ENCODE measurements at regions not wholly inside any gene's neighbourhood (a gene's known extent, or its start where the extent isn't known, plus 50 kb on each side); places are given as distances from the start of the nearest gene placed in this dataset.

- H3K36me3 ChIP-seq (ENCODE audit: control insufficient read depth in 2 of 2, insufficient read depth in 2 of 2, low read length in 1 of 2), result no peaks in the 10 kb centered on the region
- no peaks in the 10 kb centered on the region for H3K9me3 ChIP-seq (replicated peaks; ENCODE audit: control insufficient read depth, insufficient read depth, low read length)
- POLR2A ChIA-PET, result interaction anchor here (0.6 kb wide), 1 partner anchor 763 kb away, joined by 3 read pairs; no protein-coding TSS in a partner anchor
- no peak overlapping the region for H3K9ac ChIP-seq (ENCODE audit: control insufficient read depth, insufficient read depth, low read length)
- WGBS (ENCODE audit: insufficient coverage, insufficient replicate concordance, low lambda C conversion rate, missing lambda C conversion rate), result 15% methylated on average over 9 of the region's 9 CpGs
- H4K20me1 ChIP-seq (ENCODE audit: control insufficient read depth, insufficient read depth), result no peaks in the 10 kb centered on the region
- H3K79me2 ChIP-seq (ENCODE audit: control insufficient read depth, insufficient read depth, low read length), result no peaks in the 10 kb centered on the region
- TF ChIP-seq ZBED1 (IDR thresholded peaks at IDR 0.05; ENCODE audit: borderline replicate concordance), result no peak
- TF ChIP-seq RELA (IDR thresholded peaks at IDR 0.05; ENCODE audit: borderline replicate concordance, partially characterized antibody), result no peak
- no peak for TF ChIP-seq SP1 (IDR thresholded peaks at IDR 0.05; ENCODE audit: low read depth, low read length)
- TF ChIP-seq, protein P1, sequence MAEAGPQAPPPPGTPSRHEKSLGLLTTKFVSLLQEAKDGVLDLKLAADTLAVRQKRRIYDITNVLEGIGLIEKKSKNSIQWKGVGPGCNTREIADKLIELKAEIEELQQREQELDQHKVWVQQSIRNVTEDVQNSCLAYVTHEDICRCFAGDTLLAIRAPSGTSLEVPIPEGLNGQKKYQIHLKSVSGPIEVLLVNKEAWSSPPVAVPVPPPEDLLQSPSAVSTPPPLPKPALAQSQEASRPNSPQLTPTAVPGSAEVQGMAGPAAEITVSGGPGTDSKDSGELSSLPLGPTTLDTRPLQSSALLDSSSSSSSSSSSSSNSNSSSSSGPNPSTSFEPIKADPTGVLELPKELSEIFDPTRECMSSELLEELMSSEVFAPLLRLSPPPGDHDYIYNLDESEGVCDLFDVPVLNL (IDR thresholded peaks at IDR 0.05; ENCODE audit: low read depth, low read length), result no peak
- no peak for TF ChIP-seq CUX1 (IDR thresholded peaks at IDR 0.05; ENCODE audit: insufficient replicate concordance, low read depth, low read length)
- TF ChIP-seq SUPT20H (IDR thresholded peaks at IDR 0.05; ENCODE audit: borderline replicate concordance, control insufficient read depth, low read depth, low read length), result no peak
- no peak for TF ChIP-seq SMC3 (IDR thresholded peaks at IDR 0.05; ENCODE audit: borderline replicate concordance, low read length)
- no peak for TF ChIP-seq CREB1 (IDR thresholded peaks at IDR 0.05; ENCODE audit: low read depth)
- TF ChIP-seq TBL1XR1 (IDR thresholded peaks at IDR 0.05; ENCODE audit: low read depth, low read length), result no peak
- no peak for TF ChIP-seq ZBTB11 (CRISPR knock-in tag; IDR thresholded peaks at IDR 0.05)
- TF ChIP-seq TCF3 (IDR thresholded peaks at IDR 0.05; ENCODE audit: borderline replicate concordance, insufficient read depth, low read depth, low read length), result no peak
- no peak for TF ChIP-seq USF1 (IDR thresholded peaks at IDR 0.05; ENCODE audit: borderline replicate concordance, extremely low read length, insufficient read depth, low read depth, low read length)
- TF ChIP-seq RUNX3 (IDR thresholded peaks at IDR 0.05; ENCODE audit: low read length), result no peak
- FAIRE-seq, result no peak
- BruUV-seq (replicated peaks), result no TSS peak
- CTCF ChIA-PET, result interaction anchor here (1.0 kb wide), 1 partner anchor 66 kb away, joined by 3 read pairs; no protein-coding TSS in a partner anchor
- no peaks in the 10 kb centered on the region for H3K4me1 ChIP-seq (ENCODE audit: control insufficient read depth, insufficient read depth, low read length)
- no peaks in the 10 kb centered on the region for H3K27me3 ChIP-seq (replicated peaks in 1 of 2; ENCODE audit: control insufficient read depth in 2 of 2, insufficient read depth in 2 of 2, low read length in 1 of 2)
- H3K4me2 ChIP-seq (ENCODE audit: control insufficient read depth, insufficient read depth), result no peak overlapping the region
- intact Hi-C loops (cut with micrococcal nuclease; ENCODE audit: unreplicated experiment), result no loop called here
- in situ Hi-C loops (cut with MboI), result no loop called here
- no peak overlapping the region for H3K4me3 ChIP-seq
- ATAC-seq, result no peak
- RAD21 ChIA-PET (ENCODE audit: unreplicated experiment), result no interaction called here
- DNase-seq (ENCODE audit: low read depth, low spot score), result no peak
- SMC1A ChIA-PET (ENCODE audit: uncharacterized antibody, unreplicated experiment), result no interaction called here
- H3K27ac ChIP-seq (ENCODE audit: control insufficient read depth, insufficient read depth), result no peak overlapping the region
- no peak overlapping the region for H2AFZ ChIP-seq (ENCODE audit: control insufficient read depth, low read depth, low read length)
These were observed 479.4 kb upstream of the MPDZ start for GRCh38 chr9:13758936-13759335.
